ENCODE measurements at regions not wholly inside any gene's neighbourhood (a gene's known extent, or its start where the extent isn't known, plus 50 kb on each side); places are given as distances from the start of the nearest gene placed in this dataset.

GRCh38 chr1:94719926-94720793 lies 100.0 kb upstream of the SLC44A3 start:
- H3K36me3 ChIP-seq (ENCODE audit: control insufficient read depth, low read depth, low read length), result no peaks in the 10 kb centered on the region
- H3K4me1 ChIP-seq (ENCODE audit: control insufficient read depth, low read depth, low read length), result no peaks in the 10 kb centered on the region
- no peak overlapping the region for H3K9ac ChIP-seq (ENCODE audit: low read length)

GRCh38 chr1:94716965-94717364 lies 103.2 kb upstream of the SLC44A3 start:
- H3K27ac ChIP-seq (ENCODE audit: low read length), result no peak overlapping the region
- no peak overlapping the region for H3K9ac ChIP-seq (ENCODE audit: low read length)
- H3K4me3 ChIP-seq (ENCODE audit: low read length), result no peak overlapping the region
- no peaks in the 10 kb centered on the region for H3K36me3 ChIP-seq (ENCODE audit: control insufficient read depth, low read depth, low read length)
- no peaks in the 10 kb centered on the region for H3K9me3 ChIP-seq (ENCODE audit: control insufficient read depth, low read depth, low read length)
- H3K4me1 ChIP-seq (ENCODE audit: control insufficient read depth, low read depth, low read length), result peaks cover 7% of the 10 kb centered on the region
- no peaks in the 10 kb centered on the region for H3K27me3 ChIP-seq (ENCODE audit: control insufficient read depth, insufficient read depth, low read length)

More at GRCh38 chr1:94719926-94720793, 100.0 kb upstream of the SLC44A3 start:
- Histone ChIP-seq H3K27ac (ENCODE audit: low read length) (no peak overlapping the region), H3K9me3 (ENCODE audit: control insufficient read depth, low read depth, low read length) (no peaks in the 10 kb centered on the region), H3K27me3 (ENCODE audit: control insufficient read depth, insufficient read depth, low read length) (no peaks in the 10 kb centered on the region), H3K4me3 (ENCODE audit: low read length) (no peak overlapping the region)

DNA sequence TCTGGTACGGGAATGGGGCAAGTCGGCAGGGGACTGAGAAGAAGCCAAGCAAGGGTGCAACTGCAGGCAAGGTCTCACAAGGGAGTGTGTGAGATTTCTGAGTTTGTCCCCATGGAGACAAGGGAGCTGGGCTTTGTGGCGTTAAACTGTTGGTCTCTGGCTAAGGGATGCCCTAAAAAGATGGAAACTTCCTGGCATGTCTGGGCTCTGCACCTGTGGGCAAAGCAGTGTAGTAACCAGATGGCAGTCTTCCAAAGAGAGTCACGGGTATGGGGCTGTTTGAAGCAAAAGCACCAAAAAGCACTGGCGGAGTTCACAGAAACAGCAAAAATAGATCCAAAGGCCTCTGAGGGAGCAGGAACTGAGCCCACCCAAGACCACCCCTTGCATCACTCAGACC lies 104.8 kb upstream of the SLC44A3 start:
- Histone ChIP-seq H3K9ac (ENCODE audit: low read length) (no peak overlapping the region), H3K27ac (ENCODE audit: low read length) (no peak overlapping the region), H3K27me3 (ENCODE audit: control insufficient read depth, insufficient read depth, low read length) (no peaks in the 10 kb centered on the region), H3K4me1 (ENCODE audit: control insufficient read depth, low read depth, low read length) (peaks cover 7% of the 10 kb centered on the region), H3K9me3 (ENCODE audit: control insufficient read depth, low read depth, low read length) (no peaks in the 10 kb centered on the region), H3K36me3 (ENCODE audit: control insufficient read depth, low read depth, low read length) (no peaks in the 10 kb centered on the region), H3K4me3 (ENCODE audit: low read length) (no peak overlapping the region)

GRCh38 chr1:94714552-94714951 lies 105.6 kb upstream of the SLC44A3 start:
- Histone ChIP-seq H3K4me1 (ENCODE audit: control insufficient read depth, low read depth, low read length) (peaks cover 7% of the 10 kb centered on the region), H3K9ac (ENCODE audit: low read length) (no peak overlapping the region), H3K27ac (ENCODE audit: low read length) (peak overlapping the region; percentile 58), H3K27me3 (ENCODE audit: control insufficient read depth, insufficient read depth, low read length) (no peaks in the 10 kb centered on the region), H3K4me3 (ENCODE audit: low read length) (no peak overlapping the region), H3K36me3 (ENCODE audit: control insufficient read depth, low read depth, low read length) (no peaks in the 10 kb centered on the region), H3K9me3 (ENCODE audit: control insufficient read depth, low read depth, low read length) (no peaks in the 10 kb centered on the region)

DNA sequence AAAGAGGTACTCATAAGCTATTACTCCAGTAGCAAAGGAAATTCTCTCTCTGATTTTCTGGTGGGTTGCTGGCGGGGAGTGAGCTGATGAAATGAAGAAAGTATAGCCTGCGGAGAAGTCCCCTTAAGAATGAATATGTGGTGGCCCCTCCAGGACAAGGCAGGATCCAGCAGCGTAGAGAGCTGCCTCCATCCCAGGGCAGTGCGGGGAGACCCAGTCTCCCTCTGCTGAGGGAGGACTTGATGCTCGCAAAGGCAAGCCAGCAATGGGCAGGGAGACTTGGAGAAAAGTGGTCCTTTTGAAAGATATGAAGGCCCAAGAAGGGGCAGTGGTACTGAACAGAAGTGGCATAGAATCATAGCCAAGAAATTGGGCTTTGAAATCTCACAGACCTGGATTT lies 106.0 kb upstream of the SLC44A3 start:
- Histone ChIP-seq H3K4me1 (ENCODE audit: control insufficient read depth, low read depth, low read length) (peaks cover 7% of the 10 kb centered on the region), H3K27me3 (ENCODE audit: control insufficient read depth, insufficient read depth, low read length) (no peaks in the 10 kb centered on the region), H3K9me3 (ENCODE audit: control insufficient read depth, low read depth, low read length) (no peaks in the 10 kb centered on the region), H3K36me3 (ENCODE audit: control insufficient read depth, low read depth, low read length) (no peaks in the 10 kb centered on the region), H3K4me3 (ENCODE audit: low read length) (no peak overlapping the region), H3K9ac (ENCODE audit: low read length) (peak overlapping the region; percentile 10), H3K27ac (ENCODE audit: low read length) (peak overlapping the region; percentile 58)

DNA sequence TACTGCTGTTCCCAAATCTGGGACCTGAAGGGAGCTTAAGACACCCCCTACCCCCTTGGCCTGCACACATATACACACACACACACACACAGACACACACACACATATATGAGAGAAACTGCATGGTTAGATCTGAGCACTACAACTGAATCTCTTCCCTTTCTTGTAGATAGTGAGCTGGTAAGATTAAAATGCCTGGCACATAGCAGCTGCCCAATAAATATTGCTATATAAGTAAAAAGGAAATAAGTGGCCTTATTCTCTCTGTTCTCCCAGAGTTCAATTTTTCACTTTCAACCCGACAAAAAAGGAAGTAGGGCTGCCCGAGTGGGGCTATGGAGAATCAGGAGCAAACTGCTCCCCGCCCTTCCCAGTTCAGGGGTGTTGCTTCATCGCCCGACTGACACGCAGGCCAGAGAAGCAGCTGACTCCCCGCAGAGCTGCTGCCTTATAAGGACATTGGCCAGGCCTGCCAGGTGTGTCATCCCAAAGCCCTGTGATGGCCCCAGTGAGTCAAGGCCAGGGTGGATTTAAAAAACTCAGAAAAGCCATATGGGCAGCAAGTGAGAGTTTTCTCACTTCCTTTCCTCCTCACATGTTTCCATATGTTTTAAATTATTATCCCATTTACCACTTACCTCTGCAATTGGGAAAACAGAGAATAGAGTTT lies 106.5 kb upstream of the SLC44A3 start:
- Histone ChIP-seq H3K27ac (ENCODE audit: low read length) (peak overlapping the region; percentile 58), H3K36me3 (ENCODE audit: control insufficient read depth, low read depth, low read length) (no peaks in the 10 kb centered on the region), H3K27me3 (ENCODE audit: control insufficient read depth, insufficient read depth, low read length) (no peaks in the 10 kb centered on the region), H3K4me3 (ENCODE audit: low read length) (no peak overlapping the region), H3K4me1 (ENCODE audit: control insufficient read depth, low read depth, low read length) (peaks cover 7% of the 10 kb centered on the region), H3K9me3 (ENCODE audit: control insufficient read depth, low read depth, low read length) (no peaks in the 10 kb centered on the region), H3K9ac (ENCODE audit: low read length) (peak overlapping the region; percentile 10)

DNA sequence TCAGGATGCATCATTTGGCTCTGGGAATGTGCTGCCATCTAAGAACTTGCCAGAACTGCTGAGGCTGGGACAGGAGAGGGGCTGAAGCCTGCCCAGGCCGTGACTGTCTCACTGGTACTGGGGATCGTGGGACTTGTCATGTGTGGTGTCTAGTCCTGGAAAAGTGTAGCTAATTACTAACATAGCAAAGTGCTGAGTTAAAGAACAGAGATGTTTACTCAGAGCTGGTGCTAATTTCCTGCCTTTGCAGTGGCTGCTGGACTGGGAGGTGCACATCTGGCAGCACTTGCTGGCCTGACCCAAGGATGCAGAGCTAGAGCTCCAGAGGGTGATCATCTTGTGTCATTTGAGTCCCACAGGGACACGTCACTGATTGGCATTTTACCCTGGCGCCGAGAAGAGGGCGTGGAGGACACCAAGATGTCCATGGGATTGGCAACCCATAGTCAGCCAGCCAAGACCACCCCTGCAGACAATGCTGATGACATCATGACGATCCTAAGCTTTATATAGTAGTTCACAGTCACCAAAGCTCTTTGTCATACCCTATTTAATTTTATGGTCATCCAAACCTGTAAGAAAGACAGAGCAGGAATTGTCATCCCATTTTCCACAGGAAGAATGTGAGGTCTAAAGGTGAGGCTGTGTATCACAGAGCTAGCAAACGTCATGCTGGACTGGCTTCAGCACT lies 110.1 kb upstream of the SLC44A3 start:
- Histone ChIP-seq H3K9ac (ENCODE audit: low read length) (no peak overlapping the region), H3K27ac (ENCODE audit: low read length) (no peak overlapping the region), H3K36me3 (ENCODE audit: control insufficient read depth, low read depth, low read length) (no peaks in the 10 kb centered on the region), H3K4me3 (ENCODE audit: low read length) (no peak overlapping the region), H3K27me3 (ENCODE audit: control insufficient read depth, insufficient read depth, low read length) (no peaks in the 10 kb centered on the region), H3K4me1 (ENCODE audit: control insufficient read depth, low read depth, low read length) (peaks cover 7% of the 10 kb centered on the region), H3K9me3 (ENCODE audit: control insufficient read depth, low read depth, low read length) (no peaks in the 10 kb centered on the region)

GRCh38 chr1:94708811-94709210 lies 111.3 kb upstream of the SLC44A3 start:
- H3K4me3 ChIP-seq (ENCODE audit: low read length), result no peak overlapping the region
- peaks cover under 1% of the 10 kb centered on the region for H3K4me1 ChIP-seq (ENCODE audit: control insufficient read depth, low read depth, low read length)
- H3K9me3 ChIP-seq (ENCODE audit: control insufficient read depth, low read depth, low read length), result no peaks in the 10 kb centered on the region
- H3K27me3 ChIP-seq (ENCODE audit: control insufficient read depth, insufficient read depth, low read length), result no peaks in the 10 kb centered on the region
- H3K27ac ChIP-seq (ENCODE audit: low read length), result no peak overlapping the region
- H3K9ac ChIP-seq (ENCODE audit: low read length), result no peak overlapping the region
- no peaks in the 10 kb centered on the region for H3K36me3 ChIP-seq (ENCODE audit: control insufficient read depth, low read depth, low read length)

- H3K27me3 ChIP-seq (ENCODE audit: control insufficient read depth, insufficient read depth, low read length), result no peaks in the 10 kb centered on the region
- H3K4me3 ChIP-seq (ENCODE audit: low read length), result no peak overlapping the region
- H3K27ac ChIP-seq (ENCODE audit: low read length), result no peak overlapping the region
- no peak overlapping the region for H3K9ac ChIP-seq (ENCODE audit: low read length)
- H3K9me3 ChIP-seq (ENCODE audit: control insufficient read depth, low read depth, low read length), result no peaks in the 10 kb centered on the region
- no peaks in the 10 kb centered on the region for H3K36me3 ChIP-seq (ENCODE audit: control insufficient read depth, low read depth, low read length)
- H3K4me1 ChIP-seq (ENCODE audit: control insufficient read depth, low read depth, low read length), result no peaks in the 10 kb centered on the region
Measured at GRCh38 chr1:94708299-94708685, 111.9 kb upstream of the SLC44A3 start.

DNA sequence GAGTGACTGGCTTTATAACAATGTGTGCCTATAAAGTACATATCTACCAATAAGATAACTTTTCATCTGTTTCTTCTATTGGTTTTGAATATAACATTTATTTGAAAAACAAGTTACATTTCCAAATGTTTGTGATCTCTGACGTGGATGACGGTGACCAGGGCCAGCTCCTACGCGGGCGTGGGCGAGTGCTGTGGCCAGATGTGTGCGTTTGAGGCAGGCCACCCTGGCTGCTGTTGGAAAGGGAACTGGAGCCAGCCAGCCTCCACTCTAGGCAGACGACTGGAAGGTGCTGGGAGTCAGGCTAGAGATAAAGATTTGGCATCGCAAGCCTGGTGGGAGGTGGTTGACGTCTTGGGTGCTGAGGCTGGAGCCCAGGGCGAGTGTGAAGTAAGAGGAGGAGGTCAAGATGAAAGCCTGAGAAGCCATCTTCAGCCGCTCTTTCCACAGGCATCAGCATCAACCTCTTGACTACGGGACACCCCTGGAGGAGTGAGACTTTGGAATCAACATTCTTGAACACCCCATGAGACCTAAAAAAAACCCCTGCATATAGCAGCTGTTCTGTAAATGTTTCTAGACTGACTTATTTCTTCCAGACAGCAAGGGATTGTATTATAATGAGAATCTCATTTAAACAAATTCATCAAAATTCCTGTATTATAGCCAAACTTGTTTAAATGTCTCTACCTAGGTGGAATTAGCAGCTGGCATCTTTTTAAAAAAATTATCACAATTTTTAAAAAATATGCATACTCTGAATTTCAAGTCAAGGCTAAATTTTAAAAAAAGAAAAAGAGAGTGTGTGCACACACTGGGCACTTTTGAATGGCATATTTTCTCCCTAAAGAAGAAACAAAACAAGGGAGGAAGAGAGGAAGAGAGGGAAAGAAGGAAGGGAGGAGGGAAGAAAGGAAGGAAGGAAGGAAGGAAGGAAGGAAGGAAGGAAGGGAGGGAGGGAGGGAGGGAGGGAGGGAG lies 112.5 kb upstream of the SLC44A3 start:
- Histone ChIP-seq H3K36me3 (ENCODE audit: control insufficient read depth, low read depth, low read length) (no peaks in the 10 kb centered on the region), H3K4me3 (ENCODE audit: low read length) (no peak overlapping the region), H3K27ac (ENCODE audit: low read length) (no peak overlapping the region)

DNA sequence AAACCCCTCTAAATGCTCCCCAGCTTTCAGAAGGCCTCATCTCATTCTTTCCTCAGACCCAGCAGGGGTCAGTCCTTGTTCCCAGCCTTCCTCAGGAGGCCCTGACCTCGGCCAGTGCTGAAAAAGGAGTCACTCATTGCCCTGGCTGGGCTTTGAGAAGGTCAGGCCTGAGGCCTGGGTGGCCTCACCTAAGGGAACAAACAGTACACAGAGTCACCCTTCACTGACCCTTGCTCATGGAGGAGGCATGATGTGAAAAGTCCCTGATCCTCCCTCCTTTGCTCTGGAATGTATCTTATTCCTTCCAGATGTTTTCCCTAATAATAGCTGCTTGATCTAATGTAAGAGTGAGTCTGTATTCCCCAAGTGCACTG lies 117.7 kb upstream of the SLC44A3 start:
- Histone ChIP-seq H3K4me3 (ENCODE audit: low read length) (no peak overlapping the region), H3K27me3 (ENCODE audit: control insufficient read depth, insufficient read depth, low read length) (no peaks in the 10 kb centered on the region), H3K4me1 (ENCODE audit: control insufficient read depth, low read depth, low read length) (peaks cover 3% of the 10 kb centered on the region), H3K36me3 (ENCODE audit: control insufficient read depth, low read depth, low read length) (no peaks in the 10 kb centered on the region), H3K9ac (ENCODE audit: low read length) (no peak overlapping the region), H3K27ac (ENCODE audit: low read length) (no peak overlapping the region), H3K9me3 (ENCODE audit: control insufficient read depth, low read depth, low read length) (no peaks in the 10 kb centered on the region)

More for the DNA sequence above, 112.5 kb upstream of the SLC44A3 start:
- Histone ChIP-seq H3K4me1 (ENCODE audit: control insufficient read depth, low read depth, low read length) (no peaks in the 10 kb centered on the region), H3K9me3 (ENCODE audit: control insufficient read depth, low read depth, low read length) (no peaks in the 10 kb centered on the region), H3K27me3 (ENCODE audit: control insufficient read depth, insufficient read depth, low read length) (no peaks in the 10 kb centered on the region), H3K9ac (ENCODE audit: low read length) (no peak overlapping the region)
